ENCODE measurements at regions not wholly inside any gene's neighbourhood (a gene's known extent, or its start where the extent isn't known, plus 50 kb on each side); places are given as distances from the start of the nearest gene placed in this dataset.
"Not testable (repeated sequence)": the region's sequence is repeated elsewhere in the genome, so short reads cannot be mapped to it uniquely, and the experiment has no call there.

DNA sequence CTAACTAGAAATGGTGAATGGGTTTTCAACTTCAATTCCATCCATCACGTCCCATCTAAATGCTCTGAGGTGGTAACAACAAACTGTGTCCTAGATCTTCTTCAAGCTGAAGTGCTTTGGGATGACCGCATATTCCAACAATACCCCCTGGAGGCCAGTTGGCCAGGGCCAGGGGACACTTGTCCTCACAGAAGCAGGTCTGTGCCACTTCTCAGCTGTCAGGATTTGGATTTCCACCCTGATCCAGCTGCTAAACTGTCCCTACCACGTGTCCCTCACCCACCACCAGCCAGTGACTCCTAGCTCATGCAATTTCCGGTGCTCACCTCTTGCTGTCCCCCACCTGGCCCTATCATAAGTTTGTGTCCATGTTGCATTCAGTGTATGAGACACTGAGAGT, 633.0 kb downstream of the PRIM2 start:
- H3K9me3 Mint-ChIP-seq; ATAC-seq (ENCODE audit: low read depth); CTCF ChIA-PET; H3K4me1 Mint-ChIP-seq; H3K27ac Mint-ChIP-seq; H3K4me3 Mint-ChIP-seq; intact Hi-C loops (cut with micrococcal nuclease); POLR2A ChIA-PET; DNase-seq; H3K27me3 Mint-ChIP-seq: not testable (repeated sequence)
- peaks cover 49% of the 10 kb centered on the region for H3K36me3 Mint-ChIP-seq (ENCODE audit: low read depth)

DNA sequence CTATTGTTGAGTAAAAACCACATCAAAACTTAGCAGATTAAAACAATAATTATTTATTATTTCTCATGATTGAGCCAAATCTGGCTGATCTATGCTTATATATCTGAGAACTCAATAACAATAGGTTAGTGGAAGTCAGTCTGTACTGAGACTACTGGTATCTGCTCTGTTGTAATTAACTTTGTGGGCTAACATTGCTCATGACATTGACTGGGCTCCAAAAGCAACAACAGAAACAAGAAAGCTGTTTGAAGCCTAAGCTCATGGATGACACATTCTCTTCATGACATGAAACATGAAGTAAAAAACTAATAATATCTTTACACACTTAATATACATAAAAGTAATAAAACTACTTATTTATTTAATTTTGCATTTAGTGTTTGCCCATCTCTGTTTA, 649.3 kb downstream of the PRIM2 start:
- H3K4me1 Mint-ChIP-seq; H3K9me3 Mint-ChIP-seq; H3K36me3 Mint-ChIP-seq (ENCODE audit: low read depth); intact Hi-C loops (cut with micrococcal nuclease); DNase-seq; H3K27ac Mint-ChIP-seq; ATAC-seq (ENCODE audit: low read depth); CTCF ChIA-PET; H3K4me3 Mint-ChIP-seq; POLR2A ChIA-PET: not testable (repeated sequence)
- peaks cover 18% of the 10 kb centered on the region for H3K27me3 Mint-ChIP-seq

DNA sequence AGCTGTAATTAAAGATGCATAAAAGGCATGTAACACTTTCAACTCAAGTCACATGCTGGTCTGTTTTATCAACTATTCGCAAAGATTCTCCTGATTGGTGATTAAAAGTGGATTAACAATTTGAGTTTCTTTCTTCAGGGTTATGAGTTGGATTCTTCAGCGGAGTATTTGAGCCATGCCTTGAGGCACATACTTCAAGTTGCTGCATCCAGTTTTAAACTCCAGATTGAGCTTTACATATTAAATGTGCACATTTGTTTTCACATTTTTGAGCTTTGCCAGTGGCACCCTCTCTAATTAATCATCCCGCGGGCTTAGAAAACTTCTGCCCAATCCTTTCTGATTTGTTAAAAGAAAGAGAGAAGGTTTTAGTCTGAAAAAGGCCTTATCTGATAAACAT, 654.5 kb downstream of the PRIM2 start:
- POLR2A ChIA-PET = not testable (repeated sequence)

DNA sequence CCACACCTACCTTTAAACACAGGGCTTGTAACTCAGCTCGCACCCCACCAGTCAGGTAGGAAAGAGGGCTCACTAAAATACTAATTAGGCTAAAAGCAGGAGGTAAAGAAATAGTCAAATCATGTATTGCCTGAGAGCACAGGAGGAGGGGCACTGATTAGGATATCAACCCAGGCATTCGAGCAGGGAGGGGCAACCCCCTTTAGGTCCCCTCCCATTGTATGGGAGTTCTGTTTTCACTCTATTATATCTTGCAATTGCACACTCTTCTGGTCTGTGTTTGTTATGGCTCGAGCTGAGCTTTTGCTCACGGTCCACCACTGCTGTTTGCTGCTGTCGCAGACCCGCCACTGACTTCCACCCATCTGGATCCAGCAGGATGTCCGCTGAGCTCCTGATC, 657.2 kb downstream of the PRIM2 start:
- Mint-ChIP-seq H3K27ac (no peak overlapping the region), H3K9me3 (peaks cover 3% of the 10 kb centered on the region), H3K4me3 (no peak overlapping the region), H3K4me1 (no peaks in the 10 kb centered on the region), H3K27me3 (peaks cover 20% of the 10 kb centered on the region), H3K36me3 (ENCODE audit: low read depth) (no peaks in the 10 kb centered on the region)
- ChIA-PET POLR2A (no interaction called here), CTCF (no interaction called here)
- ATAC-seq (ENCODE audit: low read depth) (no peak), DNase-seq (no peak)
- intact Hi-C loops (cut with micrococcal nuclease) = no loop called here
- TF ChIP-seq, protein P1, sequence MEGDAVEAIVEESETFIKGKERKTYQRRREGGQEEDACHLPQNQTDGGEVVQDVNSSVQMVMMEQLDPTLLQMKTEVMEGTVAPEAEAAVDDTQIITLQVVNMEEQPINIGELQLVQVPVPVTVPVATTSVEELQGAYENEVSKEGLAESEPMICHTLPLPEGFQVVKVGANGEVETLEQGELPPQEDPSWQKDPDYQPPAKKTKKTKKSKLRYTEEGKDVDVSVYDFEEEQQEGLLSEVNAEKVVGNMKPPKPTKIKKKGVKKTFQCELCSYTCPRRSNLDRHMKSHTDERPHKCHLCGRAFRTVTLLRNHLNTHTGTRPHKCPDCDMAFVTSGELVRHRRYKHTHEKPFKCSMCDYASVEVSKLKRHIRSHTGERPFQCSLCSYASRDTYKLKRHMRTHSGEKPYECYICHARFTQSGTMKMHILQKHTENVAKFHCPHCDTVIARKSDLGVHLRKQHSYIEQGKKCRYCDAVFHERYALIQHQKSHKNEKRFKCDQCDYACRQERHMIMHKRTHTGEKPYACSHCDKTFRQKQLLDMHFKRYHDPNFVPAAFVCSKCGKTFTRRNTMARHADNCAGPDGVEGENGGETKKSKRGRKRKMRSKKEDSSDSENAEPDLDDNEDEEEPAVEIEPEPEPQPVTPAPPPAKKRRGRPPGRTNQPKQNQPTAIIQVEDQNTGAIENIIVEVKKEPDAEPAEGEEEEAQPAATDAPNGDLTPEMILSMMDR (IDR thresholded peaks at IDR 0.05) = no peak

More for the DNA sequence above, 654.5 kb downstream of the PRIM2 start:
- CTCF ChIA-PET; H3K27ac Mint-ChIP-seq; H3K9me3 Mint-ChIP-seq; H3K36me3 Mint-ChIP-seq (ENCODE audit: low read depth); intact Hi-C loops (cut with micrococcal nuclease); ATAC-seq (ENCODE audit: low read depth); H3K4me3 Mint-ChIP-seq; H3K4me1 Mint-ChIP-seq; DNase-seq: not testable (repeated sequence)
- peaks cover 24% of the 10 kb centered on the region for H3K27me3 Mint-ChIP-seq

DNA sequence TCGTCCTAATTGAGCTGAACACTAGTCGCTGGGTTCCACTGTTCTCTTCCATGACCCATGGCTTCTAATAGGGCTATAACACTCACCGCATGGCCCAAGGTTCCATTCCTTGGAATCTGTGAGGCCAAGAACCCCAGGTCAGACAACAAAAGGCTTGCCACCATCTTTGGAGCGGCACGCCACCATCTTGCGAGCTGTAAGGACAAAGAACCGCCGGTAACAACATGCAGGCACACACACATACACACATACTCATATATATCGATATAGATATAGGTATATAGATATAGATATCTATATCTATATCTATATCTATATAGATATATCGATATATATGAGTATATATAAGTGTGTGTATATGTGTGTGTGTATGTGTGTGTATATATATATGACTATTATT, 657.7 kb downstream of the PRIM2 start:
- DNase-seq; H3K27ac Mint-ChIP-seq; H3K9me3 Mint-ChIP-seq; ATAC-seq (ENCODE audit: low read depth); H3K4me1 Mint-ChIP-seq; H3K36me3 Mint-ChIP-seq (ENCODE audit: low read depth); intact Hi-C loops (cut with micrococcal nuclease); CTCF ChIA-PET; H3K4me3 Mint-ChIP-seq; POLR2A ChIA-PET: not testable (repeated sequence)
- H3K27me3 Mint-ChIP-seq = peaks cover 19% of the 10 kb centered on the region

DNA sequence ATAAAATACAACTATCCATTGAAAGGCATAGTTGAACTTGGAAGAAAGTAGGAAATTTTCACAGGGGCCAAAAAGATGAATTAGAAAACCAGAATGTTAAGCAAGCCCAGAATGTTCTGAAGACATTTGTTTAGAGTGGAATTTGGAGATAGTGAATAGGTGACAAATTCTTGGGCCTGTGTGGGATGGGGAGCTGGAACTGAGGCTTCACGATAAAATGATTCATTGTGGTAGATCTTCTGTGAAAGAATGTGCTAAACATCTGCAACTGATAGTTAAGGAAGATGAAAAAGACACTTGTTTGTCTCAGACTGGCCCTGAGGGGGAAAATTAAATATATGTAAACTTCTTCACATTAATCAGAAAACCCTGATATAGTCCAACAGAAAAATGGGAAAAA, 658.9 kb downstream of the PRIM2 start:
- H3K4me3 Mint-ChIP-seq; H3K4me1 Mint-ChIP-seq; POLR2A ChIA-PET; intact Hi-C loops (cut with micrococcal nuclease); H3K27ac Mint-ChIP-seq; CTCF ChIA-PET; H3K9me3 Mint-ChIP-seq; DNase-seq; H3K36me3 Mint-ChIP-seq (ENCODE audit: low read depth); ATAC-seq (ENCODE audit: low read depth): not testable (repeated sequence)
- peaks cover 17% of the 10 kb centered on the region for H3K27me3 Mint-ChIP-seq

DNA sequence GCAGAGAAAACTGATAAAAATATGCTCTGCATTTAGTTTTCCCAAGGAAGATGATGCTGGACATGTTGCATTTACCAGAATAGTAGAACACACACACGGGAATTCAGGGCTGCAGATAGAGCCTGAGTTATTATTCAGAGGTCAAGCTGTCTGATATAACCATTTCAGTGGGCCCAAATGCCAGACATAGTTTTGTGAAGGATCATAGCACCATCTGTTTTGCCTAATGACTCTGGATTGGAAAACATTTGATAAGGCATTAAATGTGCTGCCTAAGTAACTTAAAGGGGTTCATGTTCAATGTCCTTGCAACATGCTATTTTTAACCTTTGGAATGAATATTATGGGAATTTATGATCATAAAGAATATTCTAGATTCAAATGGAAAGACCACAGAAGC, 666.2 kb downstream of the PRIM2 start:
- H3K9me3 Mint-ChIP-seq; ATAC-seq (ENCODE audit: low read depth); H3K4me3 Mint-ChIP-seq; H3K4me1 Mint-ChIP-seq; H3K36me3 Mint-ChIP-seq (ENCODE audit: low read depth); CTCF ChIA-PET; H3K27ac Mint-ChIP-seq; DNase-seq; POLR2A ChIA-PET; intact Hi-C loops (cut with micrococcal nuclease); H3K27me3 Mint-ChIP-seq: not testable (repeated sequence)

DNA sequence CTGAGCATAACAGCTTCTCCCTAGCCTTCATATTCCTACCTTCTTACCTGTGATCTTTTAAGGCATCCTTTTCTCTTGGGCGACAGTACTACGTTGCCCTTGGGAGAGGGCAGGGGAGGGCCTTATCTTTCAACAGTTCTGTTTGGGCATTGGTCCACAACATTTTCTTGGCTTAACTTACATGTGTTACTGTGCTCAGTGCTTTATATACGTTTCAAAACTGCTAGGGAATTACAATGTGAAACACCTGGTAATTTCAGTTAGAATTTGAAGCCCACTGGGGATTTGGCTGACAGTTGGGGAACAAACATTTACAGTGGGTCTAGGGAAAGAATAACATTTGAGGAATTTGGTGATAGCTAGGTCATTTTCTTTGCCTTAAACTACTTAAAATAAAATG, 667.1 kb downstream of the PRIM2 start:
- ATAC-seq (ENCODE audit: low read depth); H3K36me3 Mint-ChIP-seq (ENCODE audit: low read depth); H3K9me3 Mint-ChIP-seq; CTCF ChIA-PET; H3K27ac Mint-ChIP-seq; H3K4me3 Mint-ChIP-seq; DNase-seq; H3K4me1 Mint-ChIP-seq; H3K27me3 Mint-ChIP-seq; POLR2A ChIA-PET; intact Hi-C loops (cut with micrococcal nuclease): not testable (repeated sequence)

DNA sequence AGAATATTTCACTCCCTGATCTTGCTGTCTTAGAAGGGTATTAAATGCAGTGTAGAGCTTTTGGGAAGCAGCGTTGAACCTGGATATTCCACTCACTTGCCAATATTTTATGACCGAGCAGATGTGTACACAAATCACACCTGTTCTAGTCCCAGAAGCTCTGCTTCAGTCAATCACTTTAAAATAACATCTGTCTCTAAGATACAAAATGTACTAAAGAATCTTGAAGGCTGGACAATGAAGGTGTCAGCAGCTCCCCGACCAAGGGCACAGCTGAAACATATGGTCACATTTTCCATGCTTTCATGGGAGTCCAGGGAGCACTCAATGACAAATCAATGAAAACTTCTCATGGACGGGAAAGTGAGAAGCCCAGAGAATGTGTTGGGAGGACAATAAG, 668.3 kb downstream of the PRIM2 start:
- H3K27ac Mint-ChIP-seq; H3K4me3 Mint-ChIP-seq; H3K4me1 Mint-ChIP-seq; H3K9me3 Mint-ChIP-seq; intact Hi-C loops (cut with micrococcal nuclease); ATAC-seq (ENCODE audit: low read depth); H3K27me3 Mint-ChIP-seq; POLR2A ChIA-PET; CTCF ChIA-PET; H3K36me3 Mint-ChIP-seq (ENCODE audit: low read depth); DNase-seq: not testable (repeated sequence)

DNA sequence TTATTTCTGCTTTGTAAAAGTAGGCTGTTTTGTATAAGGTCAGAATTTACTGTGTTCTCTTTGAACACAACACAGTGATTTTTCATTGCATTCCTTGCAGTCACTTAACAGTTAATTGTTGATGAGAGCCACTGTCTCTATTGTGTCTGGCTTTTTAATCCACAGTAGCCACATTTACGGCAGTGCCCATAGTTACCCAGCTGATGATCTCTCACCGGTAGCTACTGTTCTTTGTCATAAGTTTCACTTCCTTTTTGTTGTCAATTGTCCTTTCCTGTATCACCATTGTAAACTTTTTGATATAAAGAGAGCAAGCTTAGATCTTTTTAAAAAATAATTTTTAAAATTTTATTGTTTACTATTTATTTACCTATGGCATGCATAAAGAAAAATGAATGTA, 669.2 kb downstream of the PRIM2 start:
- H3K4me3 Mint-ChIP-seq, DNase-seq: not testable (repeated sequence)

DNA sequence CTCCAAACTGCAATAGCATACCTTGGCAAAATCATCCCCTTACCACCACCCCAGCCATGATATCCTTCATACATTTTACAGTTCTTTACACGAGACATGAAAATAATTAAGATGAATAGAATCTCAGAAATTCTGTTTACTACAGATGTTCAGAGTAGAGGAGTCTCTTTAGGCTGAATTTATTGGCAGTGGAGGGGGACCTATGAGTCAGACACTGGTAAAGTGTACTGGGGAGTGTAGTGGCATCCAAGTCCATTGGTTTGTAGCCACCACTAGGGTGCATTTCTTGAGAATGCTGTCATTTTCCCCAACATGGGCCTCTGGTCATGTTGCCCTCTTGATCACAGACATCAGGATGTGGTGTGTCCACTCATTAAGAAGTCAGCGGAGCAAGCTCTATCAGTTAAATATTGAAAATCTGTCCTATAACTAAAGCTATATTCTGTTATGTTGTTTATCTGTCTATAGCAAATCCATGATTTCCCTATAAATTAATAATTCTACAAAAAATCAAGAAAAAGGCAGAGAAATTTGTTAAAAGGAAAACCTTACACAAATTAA, 672.2 kb downstream of the PRIM2 start:
- H3K9me3 Mint-ChIP-seq; POLR2A ChIA-PET; intact Hi-C loops (cut with micrococcal nuclease); H3K27me3 Mint-ChIP-seq; CTCF ChIA-PET; ATAC-seq (ENCODE audit: low read depth); DNase-seq; H3K36me3 Mint-ChIP-seq (ENCODE audit: low read depth); H3K4me3 Mint-ChIP-seq; H3K27ac Mint-ChIP-seq; H3K4me1 Mint-ChIP-seq: not testable (repeated sequence)

More for the DNA sequence above, 669.2 kb downstream of the PRIM2 start:
- H3K27ac Mint-ChIP-seq; H3K9me3 Mint-ChIP-seq; POLR2A ChIA-PET; CTCF ChIA-PET; H3K36me3 Mint-ChIP-seq (ENCODE audit: low read depth); H3K27me3 Mint-ChIP-seq; H3K4me1 Mint-ChIP-seq; intact Hi-C loops (cut with micrococcal nuclease): not testable (repeated sequence)
- ATAC-seq (ENCODE audit: low read depth) = peak; percentile 66

DNA sequence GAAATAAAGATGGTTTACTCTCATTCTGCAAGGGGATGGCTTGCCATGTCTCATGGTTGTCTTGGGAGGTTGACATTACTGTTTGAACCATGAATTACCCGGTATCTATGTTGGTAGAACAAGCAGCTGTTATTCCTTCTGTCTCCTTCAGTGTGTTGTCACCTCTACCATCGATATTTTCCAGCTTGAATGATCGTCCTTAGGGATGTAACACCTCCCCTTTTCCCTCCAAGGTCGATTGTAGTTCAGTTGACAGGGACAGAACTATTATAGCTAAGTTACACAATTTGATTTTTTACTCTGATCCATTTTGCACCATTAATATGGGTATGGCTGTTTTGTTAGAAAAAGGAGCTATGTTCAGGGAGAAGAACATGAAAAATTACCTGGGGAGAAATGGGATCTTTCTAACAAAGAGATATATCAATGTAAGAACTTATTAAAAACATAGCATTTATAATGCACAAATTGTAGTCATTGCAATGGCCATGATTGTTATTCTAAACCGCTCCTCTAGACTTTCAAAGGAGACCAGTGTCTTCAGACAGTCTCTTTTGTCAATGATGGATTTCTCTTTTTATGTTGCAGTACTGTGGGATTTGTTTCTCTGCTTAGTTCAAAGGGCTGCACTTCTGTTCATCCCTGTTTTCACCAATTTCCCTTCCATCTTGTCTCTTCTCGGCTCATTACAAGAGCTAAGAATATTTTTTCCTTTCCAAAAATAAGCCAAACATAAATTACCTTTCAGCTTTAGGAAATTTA, 681.6 kb downstream of the PRIM2 start:
- intact Hi-C loops (cut with micrococcal nuclease); H3K4me3 Mint-ChIP-seq; DNase-seq; H3K27ac Mint-ChIP-seq; H3K27me3 Mint-ChIP-seq; ATAC-seq (ENCODE audit: low read depth); CTCF ChIA-PET; H3K36me3 Mint-ChIP-seq (ENCODE audit: low read depth); H3K9me3 Mint-ChIP-seq; H3K4me1 Mint-ChIP-seq; POLR2A ChIA-PET: not testable (repeated sequence)
